ENCODE measurements at regions not wholly inside any gene's neighbourhood (a gene's known extent, or its start where the extent isn't known, plus 50 kb on each side); places are given as distances from the start of the nearest gene placed in this dataset.
"Not testable (repeated sequence)": the region's sequence is repeated elsewhere in the genome, so short reads cannot be mapped to it uniquely, and the experiment has no call there.

DNA sequence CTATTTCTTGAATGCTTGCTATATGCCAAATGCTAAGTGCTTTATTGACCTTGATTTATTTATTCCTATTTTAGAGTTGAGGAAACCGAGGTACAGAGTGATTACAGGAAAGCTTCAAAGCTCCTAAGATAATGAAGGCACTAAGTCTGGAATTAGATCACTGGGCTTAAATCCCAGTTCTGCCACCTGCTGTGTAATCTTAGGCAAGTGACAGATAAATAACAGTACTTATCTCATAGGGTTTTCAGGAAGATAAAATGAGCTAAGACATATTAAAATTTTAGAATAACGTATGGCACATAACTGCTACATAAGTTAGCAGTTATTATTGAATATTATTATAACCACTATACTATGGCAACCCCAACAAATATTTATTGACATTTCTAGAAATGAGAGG is 843.8 kb downstream of the DTWD2 start:
- TF ChIP-seq, protein P1, sequence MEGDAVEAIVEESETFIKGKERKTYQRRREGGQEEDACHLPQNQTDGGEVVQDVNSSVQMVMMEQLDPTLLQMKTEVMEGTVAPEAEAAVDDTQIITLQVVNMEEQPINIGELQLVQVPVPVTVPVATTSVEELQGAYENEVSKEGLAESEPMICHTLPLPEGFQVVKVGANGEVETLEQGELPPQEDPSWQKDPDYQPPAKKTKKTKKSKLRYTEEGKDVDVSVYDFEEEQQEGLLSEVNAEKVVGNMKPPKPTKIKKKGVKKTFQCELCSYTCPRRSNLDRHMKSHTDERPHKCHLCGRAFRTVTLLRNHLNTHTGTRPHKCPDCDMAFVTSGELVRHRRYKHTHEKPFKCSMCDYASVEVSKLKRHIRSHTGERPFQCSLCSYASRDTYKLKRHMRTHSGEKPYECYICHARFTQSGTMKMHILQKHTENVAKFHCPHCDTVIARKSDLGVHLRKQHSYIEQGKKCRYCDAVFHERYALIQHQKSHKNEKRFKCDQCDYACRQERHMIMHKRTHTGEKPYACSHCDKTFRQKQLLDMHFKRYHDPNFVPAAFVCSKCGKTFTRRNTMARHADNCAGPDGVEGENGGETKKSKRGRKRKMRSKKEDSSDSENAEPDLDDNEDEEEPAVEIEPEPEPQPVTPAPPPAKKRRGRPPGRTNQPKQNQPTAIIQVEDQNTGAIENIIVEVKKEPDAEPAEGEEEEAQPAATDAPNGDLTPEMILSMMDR (IDR thresholded peaks at IDR 0.05; ENCODE audit: low read depth, low read length, missing control alignments): no peak
- DNase-seq (ENCODE audit: low read depth): no peak
- no peak overlapping the region for H3K4me3 ChIP-seq (ENCODE audit: low read depth, low read length)

- no peak for DNase-seq (ENCODE audit: low read depth)
- TF ChIP-seq, protein P1 (IDR thresholded peaks at IDR 0.05; ENCODE audit: low read depth, low read length, missing control alignments): no peak
- no peak overlapping the region for H3K4me3 ChIP-seq (ENCODE audit: low read depth, low read length)
Observed at GRCh38 chr5:118139361-118139760, 849.0 kb downstream of the DTWD2 start.

GRCh38 chr5:118126159-118126558 is 862.2 kb downstream of the DTWD2 start:
- TF ChIP-seq, protein P1 (IDR thresholded peaks at IDR 0.05; ENCODE audit: low read depth, low read length, missing control alignments): no peak
- H3K4me3 ChIP-seq (ENCODE audit: low read depth, low read length): no peak overlapping the region
- DNase-seq (ENCODE audit: low read depth): no peak

DNA sequence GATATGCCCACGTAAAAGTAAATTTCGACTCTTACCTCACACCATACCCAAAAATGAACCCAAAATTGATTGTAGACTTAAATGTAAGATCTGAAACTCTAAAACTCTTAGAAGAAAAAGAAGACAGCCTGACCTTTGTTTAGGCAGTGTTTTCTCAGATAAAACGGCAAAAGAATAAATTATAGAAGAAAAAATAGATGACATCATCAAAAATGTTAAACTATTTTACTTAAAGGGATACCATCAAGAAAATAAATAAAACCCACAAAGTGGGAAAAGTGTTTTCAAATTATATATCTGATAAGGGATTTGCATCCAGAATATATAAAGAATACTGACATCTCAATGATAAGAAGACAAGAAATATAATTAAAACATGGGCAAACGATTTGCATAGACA is 862.7 kb downstream of the DTWD2 start:
- no peak overlapping the region for H3K4me3 ChIP-seq (ENCODE audit: low read depth, low read length)
- TF ChIP-seq, protein P1 (IDR thresholded peaks at IDR 0.05; ENCODE audit: low read depth, low read length, missing control alignments): no peak
- DNase-seq (ENCODE audit: low read depth): no peak

- TF ChIP-seq, protein P1 (IDR thresholded peaks at IDR 0.05; ENCODE audit: low read depth, low read length, missing control alignments): no peak
- no peak for DNase-seq (ENCODE audit: low read depth)
- H3K4me3 ChIP-seq (ENCODE audit: low read depth, low read length): no peak overlapping the region
Observed at GRCh38 chr5:118121258-118121657, 867.1 kb downstream of the DTWD2 start.

DNA sequence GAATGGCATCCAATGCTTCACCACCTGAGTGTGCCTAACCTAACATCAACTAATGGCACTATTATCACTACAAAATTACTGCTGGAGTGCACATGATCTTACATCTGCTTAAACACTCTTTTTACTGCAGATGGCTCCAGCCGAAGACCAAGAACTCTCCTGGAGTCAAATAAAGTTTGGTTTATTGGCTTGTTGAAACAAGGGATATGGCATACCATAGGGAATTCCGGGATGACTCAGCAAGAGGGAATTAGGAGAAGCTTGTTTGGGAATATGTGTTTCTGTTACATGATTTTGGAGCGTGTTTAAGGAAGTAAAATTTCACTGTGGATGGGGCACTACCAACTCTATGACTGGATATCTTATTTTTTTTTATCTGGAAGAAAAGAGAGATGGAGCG is 872.6 kb downstream of the DTWD2 start:
- TF ChIP-seq, protein P1 (IDR thresholded peaks at IDR 0.05; ENCODE audit: low read depth, low read length, missing control alignments): no peak
- DNase-seq (ENCODE audit: low read depth): no peak
- H3K4me3 ChIP-seq (ENCODE audit: low read depth, low read length): no peak overlapping the region

GRCh38 chr5:118111956-118112355 is 876.4 kb downstream of the DTWD2 start:
- H3K4me3 ChIP-seq (ENCODE audit: low read depth, low read length): no peak overlapping the region
- no peak for DNase-seq (ENCODE audit: low read depth)
- TF ChIP-seq, protein P1 (IDR thresholded peaks at IDR 0.05; ENCODE audit: low read depth, low read length, missing control alignments): no peak

DNA sequence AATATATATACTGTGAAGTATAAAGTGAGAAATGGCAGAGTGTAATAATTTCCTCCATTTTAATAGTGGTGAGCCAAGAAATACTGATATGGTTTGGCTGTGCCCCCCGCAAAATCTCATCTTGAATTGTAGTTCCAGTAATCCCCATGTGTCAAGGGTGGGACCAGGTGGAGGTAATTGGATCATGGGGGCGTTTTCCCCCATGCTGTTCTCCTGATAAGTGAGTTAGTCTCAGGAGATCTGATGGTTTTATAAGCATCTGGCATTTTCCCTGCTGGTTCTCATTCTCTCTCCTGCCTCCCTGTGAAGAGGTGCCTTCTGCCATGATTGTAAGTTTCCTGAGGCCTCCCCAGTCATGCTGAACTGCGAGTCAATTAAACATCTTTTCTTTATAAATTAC is 881.1 kb downstream of the DTWD2 start:
- H3K4me3 ChIP-seq (ENCODE audit: low read depth, low read length); DNase-seq (ENCODE audit: low read depth): not testable (repeated sequence)
